ENCODE measurements at regions not wholly inside any gene's neighbourhood (a gene's known extent, or its start where the extent isn't known, plus 50 kb on each side); places are given as distances from the start of the nearest gene placed in this dataset.
"Not testable (repeated sequence)": the region's sequence is repeated elsewhere in the genome, so short reads cannot be mapped to it uniquely, and the experiment has no call there.

DNA sequence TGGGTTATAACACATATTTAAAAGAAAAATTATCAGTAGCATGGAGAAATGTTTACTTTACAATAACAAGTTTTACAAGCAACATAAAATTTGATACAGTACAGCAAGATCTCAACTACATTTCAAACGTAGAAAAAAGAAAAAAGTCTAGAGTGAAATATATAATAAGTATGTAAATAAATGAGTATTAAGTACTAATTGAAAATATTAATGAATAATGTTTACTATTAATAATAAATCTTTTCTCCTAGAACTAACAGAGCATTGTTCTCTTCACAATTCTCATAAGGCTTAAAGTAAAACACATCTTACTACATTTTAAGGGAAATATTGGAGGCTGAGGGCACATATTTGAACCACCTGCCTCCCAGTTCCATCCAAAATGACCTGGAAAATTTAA lies 72.1 kb downstream of the TMEM212 start:
- ChIA-PET CTCF (no interaction called here), POLR2A (ENCODE audit: low non-redundant PET) (no interaction called here)
- no peak overlapping the region for H3K27ac ChIP-seq
- DNase-seq (ENCODE audit: low spot score), result no peak
- TF ChIP-seq, protein P1, sequence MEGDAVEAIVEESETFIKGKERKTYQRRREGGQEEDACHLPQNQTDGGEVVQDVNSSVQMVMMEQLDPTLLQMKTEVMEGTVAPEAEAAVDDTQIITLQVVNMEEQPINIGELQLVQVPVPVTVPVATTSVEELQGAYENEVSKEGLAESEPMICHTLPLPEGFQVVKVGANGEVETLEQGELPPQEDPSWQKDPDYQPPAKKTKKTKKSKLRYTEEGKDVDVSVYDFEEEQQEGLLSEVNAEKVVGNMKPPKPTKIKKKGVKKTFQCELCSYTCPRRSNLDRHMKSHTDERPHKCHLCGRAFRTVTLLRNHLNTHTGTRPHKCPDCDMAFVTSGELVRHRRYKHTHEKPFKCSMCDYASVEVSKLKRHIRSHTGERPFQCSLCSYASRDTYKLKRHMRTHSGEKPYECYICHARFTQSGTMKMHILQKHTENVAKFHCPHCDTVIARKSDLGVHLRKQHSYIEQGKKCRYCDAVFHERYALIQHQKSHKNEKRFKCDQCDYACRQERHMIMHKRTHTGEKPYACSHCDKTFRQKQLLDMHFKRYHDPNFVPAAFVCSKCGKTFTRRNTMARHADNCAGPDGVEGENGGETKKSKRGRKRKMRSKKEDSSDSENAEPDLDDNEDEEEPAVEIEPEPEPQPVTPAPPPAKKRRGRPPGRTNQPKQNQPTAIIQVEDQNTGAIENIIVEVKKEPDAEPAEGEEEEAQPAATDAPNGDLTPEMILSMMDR (conservative IDR thresholded peaks at IDR 0.05; ENCODE audit: low read depth), result no peak

DNA sequence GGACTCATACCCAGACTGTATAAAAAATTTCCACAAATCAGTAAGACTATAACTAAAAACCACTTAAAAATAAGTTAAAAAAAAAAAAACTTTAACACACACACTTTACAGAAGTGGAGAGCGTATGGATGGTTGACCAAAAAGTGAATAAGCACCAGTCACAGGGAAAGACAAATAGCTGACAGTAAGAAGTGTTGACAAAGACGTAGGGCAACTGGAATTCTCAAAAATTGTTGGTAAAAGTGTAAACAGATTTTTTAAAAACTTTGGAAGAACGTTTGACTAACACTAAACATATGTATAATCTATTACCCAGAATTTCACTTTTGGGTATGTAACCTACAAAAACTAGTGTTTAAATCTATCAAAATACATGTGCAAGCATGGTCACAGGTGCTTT lies 73.7 kb downstream of the TMEM212 start:
- no peak for DNase-seq (ENCODE audit: low spot score)
- ChIA-PET POLR2A (ENCODE audit: low non-redundant PET) (no interaction called here), CTCF (no interaction called here)
- no peak overlapping the region for H3K27ac ChIP-seq
- TF ChIP-seq, protein P1 (conservative IDR thresholded peaks at IDR 0.05; ENCODE audit: low read depth), result no peak

DNA sequence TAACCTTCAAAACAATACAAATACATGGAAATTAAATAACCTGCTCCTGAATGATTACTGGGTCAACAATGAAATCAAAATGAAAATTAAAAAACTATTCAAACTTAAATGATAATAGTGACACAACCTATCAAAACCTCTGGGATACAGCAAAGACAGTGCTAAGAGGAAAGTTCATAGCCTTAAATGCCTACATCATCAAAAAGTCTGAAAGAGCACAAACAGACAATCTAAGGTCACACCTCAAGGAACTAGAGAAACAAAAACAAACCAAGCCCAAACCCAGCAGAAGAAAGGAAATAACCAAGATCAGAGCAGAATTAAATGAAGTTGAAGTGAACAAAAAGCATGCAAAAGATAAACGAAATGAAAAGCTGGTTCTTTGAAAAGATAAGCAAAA lies 79.5 kb downstream of the TMEM212 start:
- H3K27ac ChIP-seq; CTCF ChIA-PET; DNase-seq (ENCODE audit: low spot score); POLR2A ChIA-PET (ENCODE audit: low non-redundant PET): not testable (repeated sequence)

DNA sequence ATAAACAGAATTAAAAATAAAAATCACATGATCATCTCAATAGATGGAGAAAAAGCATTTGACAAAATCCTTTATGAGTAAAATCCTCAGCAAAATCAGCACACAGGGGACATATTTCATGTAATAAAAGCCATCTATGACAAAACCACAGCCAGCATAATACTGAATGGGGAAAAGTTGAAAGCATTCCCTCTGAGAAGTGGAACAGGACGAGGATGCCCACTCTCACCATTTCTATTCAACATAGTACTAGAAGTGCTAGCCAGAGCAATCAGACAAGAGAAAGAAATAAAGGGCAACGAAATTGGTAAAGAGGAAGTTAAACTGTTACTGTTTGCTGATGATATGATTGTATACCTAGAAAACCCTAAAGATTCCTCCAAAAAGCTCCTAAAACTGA lies 80.5 kb downstream of the TMEM212 start:
- H3K27ac ChIP-seq; POLR2A ChIA-PET (ENCODE audit: low non-redundant PET); CTCF ChIA-PET; DNase-seq (ENCODE audit: low spot score): not testable (repeated sequence)

DNA sequence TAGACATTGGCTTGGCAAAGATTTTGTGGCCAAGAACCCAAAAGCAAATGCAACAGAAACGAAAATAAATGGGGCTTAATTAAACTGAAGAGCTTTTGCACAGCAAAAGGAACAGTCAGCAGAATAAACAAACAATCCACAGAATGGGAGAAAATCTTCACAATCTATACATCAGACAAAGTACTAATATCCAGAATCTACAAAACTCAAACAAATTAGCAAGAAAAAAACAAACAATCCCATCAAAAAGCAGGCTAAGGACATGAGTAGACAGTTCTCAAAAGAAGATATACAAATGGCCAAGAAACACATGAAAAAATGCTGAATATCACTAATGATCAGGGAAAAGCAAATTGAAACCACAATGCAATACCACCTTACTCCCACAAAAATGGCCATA lies 81.7 kb downstream of the TMEM212 start:
- H3K27ac ChIP-seq; CTCF ChIA-PET; POLR2A ChIA-PET (ENCODE audit: low non-redundant PET); DNase-seq (ENCODE audit: low spot score): not testable (repeated sequence)

DNA sequence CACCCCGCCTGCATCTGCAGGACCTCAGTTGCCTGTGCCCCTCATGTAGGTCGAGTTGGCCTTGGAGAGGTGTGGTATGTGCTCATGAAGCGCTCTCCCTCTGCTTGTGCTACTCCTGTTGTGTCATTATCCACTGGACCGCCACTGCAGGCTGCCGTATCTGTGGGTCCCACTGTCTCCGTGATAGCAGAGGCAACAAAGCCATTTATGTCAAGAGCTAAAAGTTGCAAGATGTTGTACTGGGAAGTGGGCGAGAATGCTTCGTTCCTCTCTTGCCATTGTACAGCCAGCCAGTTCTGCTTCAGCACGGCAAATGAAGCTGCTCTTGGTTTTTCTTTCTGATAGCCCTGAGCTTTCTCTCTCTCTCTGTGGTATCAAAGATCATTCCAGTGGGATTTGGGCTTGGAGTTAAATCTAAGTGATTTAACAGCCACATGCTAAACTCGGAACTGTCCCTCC lies 89.0 kb downstream of the TMEM212 start:
- CTCF ChIA-PET, result interaction anchor here (0.6 kb wide), 1 partner anchor 884 kb away, joined by 3 read pairs; no protein-coding TSS in a partner anchor
- no peak overlapping the region for H3K27ac ChIP-seq
- TF ChIP-seq, protein P1 (conservative IDR thresholded peaks at IDR 0.05; ENCODE audit: low read depth), result no peak
- DNase-seq (ENCODE audit: low spot score), result no peak
- POLR2A ChIA-PET (ENCODE audit: low non-redundant PET), result interaction anchor here (0.6 kb wide), 1 partner anchor 111 kb away, joined by 3 read pairs; no protein-coding TSS in a partner anchor

DNA sequence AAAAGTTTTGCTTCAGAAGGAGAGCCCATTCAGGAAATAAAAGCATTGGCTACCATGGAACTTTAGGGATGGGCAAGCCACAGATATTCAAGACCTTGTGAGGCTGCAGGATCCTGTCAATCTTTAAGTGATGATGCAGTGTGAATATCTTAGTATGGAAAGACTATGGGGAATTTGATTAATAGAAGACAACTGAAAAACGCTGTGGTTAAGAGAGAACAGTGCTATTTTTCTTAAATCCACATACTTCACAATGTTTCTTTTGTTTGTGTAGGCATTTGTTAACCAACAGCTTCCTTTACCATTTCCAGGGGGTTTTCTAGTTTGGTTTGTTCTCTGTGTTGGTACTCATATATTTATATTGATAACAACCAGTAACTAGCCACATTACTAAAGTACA lies 90.3 kb downstream of the TMEM212 start:
- no peak for DNase-seq (ENCODE audit: low spot score)
- POLR2A ChIA-PET (ENCODE audit: low non-redundant PET), result no interaction called here
- TF ChIP-seq, protein P1 (conservative IDR thresholded peaks at IDR 0.05; ENCODE audit: low read depth), result no peak
- CTCF ChIA-PET, result no interaction called here
- no peak overlapping the region for H3K27ac ChIP-seq

DNA sequence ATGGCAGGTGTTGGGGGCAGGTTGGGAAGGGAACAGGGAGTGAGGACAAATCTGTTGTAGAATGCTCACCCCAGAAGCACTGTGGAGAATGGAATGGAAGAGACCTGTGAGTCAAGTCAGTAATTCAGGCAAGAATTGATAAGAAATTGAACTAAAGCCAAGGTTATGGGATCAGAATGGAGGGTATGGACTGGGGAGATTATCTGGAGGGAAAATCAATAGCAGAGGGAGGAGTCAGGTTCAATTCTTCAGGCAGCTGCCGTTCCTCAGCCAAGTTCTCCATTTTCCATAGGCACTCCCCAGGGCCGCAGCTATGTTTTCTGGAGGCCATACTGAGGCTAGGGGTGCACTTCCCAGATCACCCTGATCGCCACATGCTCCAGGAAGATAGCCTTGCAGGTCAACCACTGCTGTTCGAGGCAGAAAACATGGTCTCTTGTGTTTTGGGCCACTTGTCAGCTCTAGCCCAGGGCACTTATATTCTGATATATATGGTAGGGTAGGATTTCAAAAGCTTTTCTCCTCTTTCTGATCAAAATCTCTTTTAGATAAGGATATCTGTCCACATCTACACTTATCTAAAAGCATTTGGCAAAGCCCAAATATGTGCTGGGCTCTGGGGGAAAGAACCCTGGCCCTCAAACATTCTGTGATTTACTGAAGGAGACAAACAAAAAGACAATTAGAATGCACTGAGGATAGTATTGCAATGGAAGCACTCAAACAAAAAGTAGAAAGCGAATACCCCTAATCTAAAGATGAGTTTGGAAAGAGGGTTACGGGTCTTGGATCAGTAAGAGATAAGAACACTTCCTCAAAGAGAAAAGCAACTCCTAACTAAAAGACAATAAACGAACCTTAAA lies 92.3 kb downstream of the TMEM212 start:
- H3K27ac ChIP-seq, result no peak overlapping the region
- no peak for DNase-seq (ENCODE audit: low spot score)
- TF ChIP-seq, protein P1 (conservative IDR thresholded peaks at IDR 0.05; ENCODE audit: low read depth), result no peak
- ChIA-PET POLR2A (ENCODE audit: low non-redundant PET) (no interaction called here), CTCF (no interaction called here)
